ENCODE measurements at regions not wholly inside any gene's neighbourhood (a gene's known extent, or its start where the extent isn't known, plus 50 kb on each side); places are given as distances from the start of the nearest gene placed in this dataset.
"Not testable (repeated sequence)": the region's sequence is repeated elsewhere in the genome, so short reads cannot be mapped to it uniquely, and the experiment has no call there.

DNA sequence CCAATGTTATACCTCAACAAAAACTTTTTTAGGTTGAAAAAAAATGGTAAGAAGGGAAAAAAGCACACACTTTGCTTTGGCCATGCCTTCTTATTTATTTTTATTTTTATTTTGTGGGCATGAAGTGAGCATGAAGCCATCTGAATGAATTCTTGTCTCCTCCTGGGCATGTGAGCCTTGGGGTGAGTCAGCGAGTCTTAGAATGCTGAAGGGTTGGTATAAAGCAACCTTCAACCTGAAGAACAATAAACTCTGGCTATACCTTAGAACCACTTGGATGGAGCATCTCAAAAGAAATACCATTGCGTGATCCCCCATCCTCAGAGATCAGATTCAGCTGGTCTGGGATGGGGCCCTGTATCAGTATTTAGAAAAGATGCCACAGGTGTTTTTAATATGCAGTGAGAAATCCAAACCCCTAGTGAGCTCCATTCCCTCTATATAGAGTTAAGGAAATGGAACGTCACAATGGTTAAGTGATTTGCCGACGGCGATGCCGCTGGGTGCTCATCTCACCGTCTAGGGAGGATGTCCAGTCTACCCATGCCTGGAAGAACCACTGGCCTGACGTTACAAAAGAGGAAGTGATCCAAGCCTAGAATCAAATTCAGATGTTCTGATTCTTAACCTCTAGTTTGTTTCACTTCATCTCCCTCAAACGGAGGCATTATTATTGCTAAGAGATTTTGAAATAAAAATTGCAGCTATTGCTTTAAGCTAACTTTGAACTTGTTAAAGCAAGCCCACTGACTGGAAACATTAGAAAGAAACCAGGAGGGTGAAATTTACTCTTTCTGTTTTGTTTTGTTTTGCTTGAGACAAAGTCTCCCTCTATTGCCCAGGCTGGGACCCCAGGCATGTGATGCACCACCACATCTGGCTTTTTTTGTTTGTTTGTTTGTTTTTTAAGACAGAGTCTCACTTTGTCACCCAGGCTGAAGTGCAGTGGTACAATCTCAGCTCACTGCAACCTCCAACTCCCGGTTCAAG is 67.1 kb downstream of the EDN1 start:
- Histone ChIP-seq H3K27ac (ENCODE audit: insufficient read depth in 1 of 2, low read depth in 1 of 2, low read length in 2 of 2, poor library complexity in 1 of 2, severe bottlenecking in 2 of 2) (no peak overlapping the region), H3K4me3 (ENCODE audit: control insufficient read depth in 1 of 7, extremely low read depth in 1 of 7, insufficient read depth in 4 of 7, low read depth in 2 of 7, low read length in 6 of 7) (no peak overlapping the region), H3K4me1 (ENCODE audit: control extremely low read depth in 1 of 4, control insufficient read depth in 4 of 4, insufficient read depth in 4 of 4, low read length in 3 of 4) (peaks cover under 1 to 3% (median 2%) of the 10 kb centered on the region in 4 experiments), H3K9me3 (ENCODE audit: control extremely low read depth in 1 of 5, control insufficient read depth in 4 of 5, insufficient read depth in 2 of 5, low read depth in 1 of 5, low read length in 4 of 5) (peaks cover 0 to 8% (median 0%) of the 10 kb centered on the region in 5 experiments), H3K36me3 (ENCODE audit: control insufficient read depth in 4 of 4, insufficient read depth in 4 of 4, low read length in 3 of 4) (no peaks in the 10 kb centered on the region), H3K27me3 (replicated peaks in 2 of 5; ENCODE audit: control insufficient read depth in 4 of 5, insufficient read depth in 5 of 5, low read length in 4 of 5) (no peaks in the 10 kb centered on the region)
- ChIA-PET POLR2A (no interaction called here), CTCF (interaction anchor here (0.6 to 1.0 kb wide), 2 partner anchors 70 to 248 kb away, joined by 3 read pairs; no protein-coding TSS in a partner anchor)
- WGBS (ENCODE audit: insufficient coverage) = 76% methylated on average over 8 of the region's 11 CpGs
- peak in 2 of 3 donors; percentile 25 to 40 for DNase-seq

DNA sequence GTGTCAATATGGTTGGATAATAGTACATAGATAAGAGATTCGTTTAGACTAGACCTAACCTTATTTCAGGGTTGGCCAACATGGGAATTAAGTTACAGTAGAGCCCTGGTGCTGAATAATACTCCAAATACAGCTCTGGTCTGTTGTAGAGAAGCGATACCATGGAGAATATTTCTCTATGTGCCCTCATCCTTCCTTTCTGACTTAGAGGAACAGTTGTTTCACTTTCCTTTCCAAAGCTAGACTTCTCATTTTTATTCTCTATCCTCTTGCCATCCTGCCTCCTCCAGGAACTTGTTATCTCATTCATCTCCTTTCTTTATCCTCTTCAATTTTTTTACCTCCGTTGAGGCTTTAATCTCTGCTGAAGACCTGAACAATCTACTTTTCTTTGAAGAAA is 68.9 kb downstream of the EDN1 start:
- Histone ChIP-seq H3K36me3 (ENCODE audit: control insufficient read depth in 4 of 4, insufficient read depth in 4 of 4, low read length in 3 of 4) (no peaks in the 10 kb centered on the region), H3K27me3 (replicated peaks in 2 of 5; ENCODE audit: control insufficient read depth in 4 of 5, insufficient read depth in 5 of 5, low read length in 4 of 5) (no peaks in the 10 kb centered on the region), H3K4me3 (ENCODE audit: control insufficient read depth in 1 of 7, extremely low read depth in 1 of 7, insufficient read depth in 4 of 7, low read depth in 2 of 7, low read length in 6 of 7) (no peak overlapping the region), H3K4me1 (ENCODE audit: control extremely low read depth in 1 of 4, control insufficient read depth in 4 of 4, insufficient read depth in 4 of 4, low read length in 3 of 4) (peaks cover 8 to 20% (median 16%) of the 10 kb centered on the region in 4 experiments), H3K27ac (ENCODE audit: insufficient read depth in 1 of 2, low read depth in 1 of 2, low read length in 2 of 2, poor library complexity in 1 of 2, severe bottlenecking in 2 of 2) (no peak overlapping the region), H3K9me3 (ENCODE audit: control extremely low read depth in 1 of 5, control insufficient read depth in 4 of 5, insufficient read depth in 2 of 5, low read depth in 1 of 5, low read length in 4 of 5) (peaks cover 0 to 3% (median 0%) of the 10 kb centered on the region in 5 experiments)
- 31% methylated on average over 2 of the region's 3 CpGs for WGBS (ENCODE audit: insufficient coverage)
- peak in 2 of 3 donors; percentile 19 to 20 for DNase-seq
- POLR2A ChIA-PET = no interaction called here
- CTCF ChIA-PET = interaction anchor here (1.0 to 1.3 kb wide), 2 partner anchors 14 to 27 kb away, joined by 3 to 4 read pairs; no protein-coding TSS in a partner anchor

DNA sequence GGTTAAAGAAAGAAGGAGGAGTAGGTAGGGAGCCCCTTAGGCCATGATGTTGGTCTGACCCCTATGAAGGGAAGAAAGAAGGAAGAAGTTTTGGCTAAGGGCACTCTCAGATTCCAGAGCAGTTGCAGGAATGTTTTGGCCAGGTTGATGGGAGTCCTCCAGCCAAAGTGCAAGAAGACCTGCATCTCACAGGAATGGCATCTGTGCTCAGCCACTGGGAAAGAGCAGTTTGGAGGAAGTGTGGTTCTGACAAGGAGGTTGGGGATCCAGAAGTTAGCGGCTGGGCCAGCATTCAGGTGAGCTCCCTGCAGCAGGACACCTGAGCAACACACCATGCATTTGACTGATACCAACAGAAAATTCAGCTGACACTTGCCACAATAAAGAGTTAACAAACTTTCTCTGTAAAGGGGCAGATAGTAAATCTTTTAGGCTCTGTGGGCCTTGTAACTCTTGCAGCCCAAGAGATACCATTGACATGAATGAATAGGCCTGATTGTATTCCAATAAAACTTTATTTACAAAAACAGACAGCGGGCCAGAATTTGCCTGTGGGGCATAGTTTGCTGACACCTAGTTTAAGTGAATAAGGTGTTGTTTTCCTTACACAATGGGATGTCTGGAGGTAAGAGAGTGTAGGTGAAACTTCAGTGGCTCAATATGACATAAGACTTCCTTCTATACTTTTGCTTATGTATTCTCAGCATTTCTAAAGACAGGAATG is 71.0 kb downstream of the EDN1 start:
- Histone ChIP-seq H3K4me3 (ENCODE audit: control insufficient read depth in 1 of 7, extremely low read depth in 1 of 7, insufficient read depth in 4 of 7, low read depth in 2 of 7, low read length in 6 of 7) (no peak overlapping the region), H3K27me3 (replicated peaks in 2 of 5; ENCODE audit: control insufficient read depth in 4 of 5, insufficient read depth in 5 of 5, low read length in 4 of 5) (no peaks in the 10 kb centered on the region), H3K9me3 (ENCODE audit: control extremely low read depth in 1 of 5, control insufficient read depth in 4 of 5, insufficient read depth in 2 of 5, low read depth in 1 of 5, low read length in 4 of 5) (peaks cover 0 to 3% (median 0%) of the 10 kb centered on the region in 5 experiments), H3K4me1 (ENCODE audit: control extremely low read depth in 1 of 4, control insufficient read depth in 4 of 4, insufficient read depth in 4 of 4, low read length in 3 of 4) (peaks cover 8 to 21% (median 16%) of the 10 kb centered on the region in 4 experiments), H3K36me3 (ENCODE audit: control insufficient read depth in 4 of 4, insufficient read depth in 4 of 4, low read length in 3 of 4) (no peaks in the 10 kb centered on the region), H3K27ac (ENCODE audit: insufficient read depth in 1 of 2, low read depth in 1 of 2, low read length in 2 of 2, poor library complexity in 1 of 2, severe bottlenecking in 2 of 2) (no peak overlapping the region)
- no CpG with 5 or more reads among the region's 2 CpGs for WGBS (ENCODE audit: insufficient coverage)
- ChIA-PET POLR2A (no interaction called here), CTCF (interaction anchor here (0.9 kb wide), 1 partner anchor 13 kb away, joined by 4 read pairs; no protein-coding TSS in a partner anchor)
- DNase-seq = no peak

GRCh38 chr6:12363277-12363650 is 73.1 kb downstream of the EDN1 start:
- H3K4me3 ChIP-seq (ENCODE audit: control insufficient read depth in 1 of 7, extremely low read depth in 1 of 7, insufficient read depth in 4 of 7, low read depth in 2 of 7, low read length in 6 of 7) = peak overlapping the region in 1 of 7 experiments; percentile 7
- CTCF ChIA-PET = interaction anchor here (0.6 to 1.4 kb wide), 3 partner anchors 82 to 540 kb away, joined by 3 read pairs; no protein-coding TSS in a partner anchor
- POLR2A ChIA-PET; H3K36me3 ChIP-seq (ENCODE audit: control insufficient read depth in 4 of 4, insufficient read depth in 4 of 4, low read length in 3 of 4); H3K27me3 ChIP-seq (replicated peaks in 2 of 5; ENCODE audit: control insufficient read depth in 4 of 5, insufficient read depth in 5 of 5, low read length in 4 of 5); H3K27ac ChIP-seq (ENCODE audit: insufficient read depth in 1 of 2, low read depth in 1 of 2, low read length in 2 of 2, poor library complexity in 1 of 2, severe bottlenecking in 2 of 2); H3K9me3 ChIP-seq (ENCODE audit: control extremely low read depth in 1 of 5, control insufficient read depth in 4 of 5, insufficient read depth in 2 of 5, low read depth in 1 of 5, low read length in 4 of 5); DNase-seq: not testable (repeated sequence)
- WGBS (ENCODE audit: insufficient coverage) = 87% methylated on average over 6 of the region's 6 CpGs
- H3K4me1 ChIP-seq (ENCODE audit: control extremely low read depth in 1 of 4, control insufficient read depth in 4 of 4, insufficient read depth in 4 of 4, low read length in 3 of 4) = peaks cover 8 to 21% (median 16%) of the 10 kb centered on the region in 4 experiments

DNA sequence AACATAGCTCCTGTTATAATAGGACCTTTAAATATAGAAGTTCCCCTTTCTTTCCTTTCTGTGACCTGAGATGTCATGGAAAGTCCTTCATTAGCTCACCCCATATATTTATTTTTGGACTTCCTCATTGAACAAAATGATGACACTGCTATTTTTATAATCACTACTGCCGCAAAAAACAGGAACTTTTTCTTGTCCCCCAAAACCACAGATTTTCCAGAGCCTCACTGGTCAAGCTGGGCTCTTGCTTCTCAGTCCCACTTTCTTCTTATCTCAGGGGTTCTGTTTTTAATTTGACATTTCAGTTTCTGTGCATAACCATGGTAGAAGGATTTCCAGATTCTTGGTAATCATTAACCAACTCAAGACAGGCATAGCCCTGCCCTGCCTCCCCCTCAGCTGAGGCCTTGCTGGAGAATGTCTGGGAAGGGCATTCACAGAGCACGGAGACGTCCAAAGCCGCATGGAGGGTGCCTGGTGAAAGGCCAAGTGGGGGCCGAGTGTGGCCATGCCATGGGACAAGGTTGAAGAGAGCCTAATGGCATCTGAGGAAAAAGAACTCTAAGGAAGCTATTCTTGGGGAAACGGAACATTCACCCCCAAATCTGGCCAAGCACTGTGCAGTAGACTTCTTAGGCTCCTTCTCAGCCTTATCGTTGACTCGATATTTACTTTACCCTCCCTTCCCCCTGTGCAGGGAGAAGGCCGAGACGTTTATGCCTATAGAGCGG is 73.7 kb downstream of the EDN1 start:
- H3K27me3 ChIP-seq (replicated peaks in 2 of 5; ENCODE audit: control insufficient read depth in 4 of 5, insufficient read depth in 5 of 5, low read length in 4 of 5) = no peaks in the 10 kb centered on the region
- H3K4me3 ChIP-seq (ENCODE audit: control insufficient read depth in 1 of 7, extremely low read depth in 1 of 7, insufficient read depth in 4 of 7, low read depth in 2 of 7, low read length in 6 of 7) = no peak overlapping the region
- WGBS (ENCODE audit: insufficient coverage) = 85% methylated on average over 8 of the region's 11 CpGs
- no peak overlapping the region for H3K27ac ChIP-seq (ENCODE audit: insufficient read depth in 1 of 2, low read depth in 1 of 2, low read length in 2 of 2, poor library complexity in 1 of 2, severe bottlenecking in 2 of 2)
- peak; percentile 34 to 76 (median 66) for DNase-seq
- ChIA-PET CTCF (interaction anchor here (0.6 to 0.8 kb wide), 2 partner anchors 83 to 539 kb away, joined by 3 read pairs; no protein-coding TSS in a partner anchor), POLR2A (no interaction called here)
- H3K9me3 ChIP-seq (ENCODE audit: control extremely low read depth in 1 of 5, control insufficient read depth in 4 of 5, insufficient read depth in 2 of 5, low read depth in 1 of 5, low read length in 4 of 5) = peaks cover 0 to 3% (median 0%) of the 10 kb centered on the region in 5 experiments
- peaks cover 8 to 21% (median 16%) of the 10 kb centered on the region in 4 experiments for H3K4me1 ChIP-seq (ENCODE audit: control extremely low read depth in 1 of 4, control insufficient read depth in 4 of 4, insufficient read depth in 4 of 4, low read length in 3 of 4)
- no peaks in the 10 kb centered on the region for H3K36me3 ChIP-seq (ENCODE audit: control insufficient read depth in 4 of 4, insufficient read depth in 4 of 4, low read length in 3 of 4)

GRCh38 chr6:12364621-12365020 is 74.5 kb downstream of the EDN1 start:
- Histone ChIP-seq H3K4me1 (ENCODE audit: control extremely low read depth in 1 of 4, control insufficient read depth in 4 of 4, insufficient read depth in 4 of 4, low read length in 3 of 4) (peaks cover 7 to 21% (median 16%) of the 10 kb centered on the region in 4 experiments), H3K9me3 (ENCODE audit: control extremely low read depth in 1 of 5, control insufficient read depth in 4 of 5, insufficient read depth in 2 of 5, low read depth in 1 of 5, low read length in 4 of 5) (peaks cover 0 to 3% (median 0%) of the 10 kb centered on the region in 5 experiments), H3K27ac (ENCODE audit: insufficient read depth in 1 of 2, low read depth in 1 of 2, low read length in 2 of 2, poor library complexity in 1 of 2, severe bottlenecking in 2 of 2) (no peak overlapping the region), H3K4me3 (ENCODE audit: control insufficient read depth in 1 of 7, extremely low read depth in 1 of 7, insufficient read depth in 4 of 7, low read depth in 2 of 7, low read length in 6 of 7) (no peak overlapping the region), H3K27me3 (replicated peaks in 2 of 5; ENCODE audit: control insufficient read depth in 4 of 5, insufficient read depth in 5 of 5, low read length in 4 of 5) (no peaks in the 10 kb centered on the region), H3K36me3 (ENCODE audit: control insufficient read depth in 4 of 4, insufficient read depth in 4 of 4, low read length in 3 of 4) (no peaks in the 10 kb centered on the region)
- no CpG with 5 or more reads among the region's 1 CpG for WGBS (ENCODE audit: insufficient coverage)
- ChIA-PET POLR2A (no interaction called here), CTCF (no interaction called here)
- no peak for DNase-seq
